NCI-H2107 (cell line): ENCODE measurements at regions not wholly inside any gene's neighbourhood (a gene's known extent, or its start where the extent isn't known, plus 50 kb on each side); places are given as distances from the start of the nearest gene placed in this dataset.

Experiments used
- DNase-seq: peaks from one replicate; lab custom pipeline; 2025; lab: John Stamatoyannopoulos, UW

GRCh38 chr14:86897704-86898513 lies 1095.1 kb downstream of the GALC start:
- no peak for DNase-seq

- DNase-seq: no peak
Observed at GRCh38 chr14:86897224-86897623, 1095.8 kb downstream of the GALC start.

- no peak for DNase-seq
Observed at GRCh38 chr14:86896701-86897100, 1096.3 kb downstream of the GALC start.

GRCh38 chr14:86892152-86892956 lies 1100.6 kb downstream of the GALC start:
- no peak for DNase-seq

- DNase-seq: no peak
Observed at GRCh38 chr14:86885280-86885679, 1107.7 kb downstream of the GALC start.

GRCh38 chr14:86884498-86884897 lies 1108.5 kb downstream of the GALC start:
- no peak for DNase-seq

- no peak for DNase-seq
Observed at GRCh38 chr14:86882818-86883217, 1110.2 kb downstream of the GALC start.

- no peak for DNase-seq
Observed at GRCh38 chr14:86865934-86866333, 1127.0 kb downstream of the GALC start.

GRCh38 chr14:86858591-86858990 lies 1134.4 kb downstream of the GALC start:
- no peak for DNase-seq

GRCh38 chr14:86858031-86858430 lies 1135.0 kb downstream of the GALC start:
- DNase-seq: no peak

GRCh38 chr14:86852530-86852929 lies 1140.5 kb downstream of the GALC start:
- DNase-seq: no peak

- no peak for DNase-seq
Observed at GRCh38 chr14:86847140-86847539, 1145.8 kb downstream of the GALC start.

- DNase-seq: no peak
Observed at GRCh38 chr14:86838363-86838762, 1154.6 kb downstream of the GALC start.

- DNase-seq: no peak
Observed at GRCh38 chr14:86826661-86827060, 1166.3 kb downstream of the GALC start.

GRCh38 chr14:86824167-86824566 lies 1168.8 kb downstream of the GALC start:
- no peak for DNase-seq

- no peak for DNase-seq
Observed at GRCh38 chr14:86823581-86823980, 1169.4 kb downstream of the GALC start.

- DNase-seq: no peak
Observed at GRCh38 chr14:86815341-86815740, 1177.6 kb downstream of the GALC start.

- DNase-seq: no peak
Observed at GRCh38 chr14:86802726-86803125, 1190.3 kb downstream of the GALC start.

- no peak for DNase-seq
Observed at GRCh38 chr14:86799244-86799647, 1193.7 kb downstream of the GALC start.

- DNase-seq: no peak
Observed at GRCh38 chr14:86798330-86798729, 1194.7 kb downstream of the GALC start.

GRCh38 chr14:86797075-86797351 lies 1196.0 kb downstream of the GALC start:
- no peak for DNase-seq

- DNase-seq: no peak
Observed at GRCh38 chr14:86796221-86797074, 1196.5 kb downstream of the GALC start.

- no peak for DNase-seq
Observed at GRCh38 chr14:86794689-86795088, 1198.3 kb downstream of the GALC start.
